HG03442 (cell line): ENCODE measurements at regions not wholly inside any gene's neighbourhood (a gene's known extent, or its start where the extent isn't known, plus 50 kb on each side); places are given as distances from the start of the nearest gene placed in this dataset.
A peak's percentile ranks its signal among the peaks of the same experiment; 100 is the strongest.
"Not testable (repeated sequence)": the region's sequence is repeated elsewhere in the genome, so short reads cannot be mapped to it uniquely, and the experiment has no call there.

ENCODE experiments used
- ATAC-seq: cut with Tn5 transposase; IDR thresholded peaks from one replicate; pipeline ENCODE4 v1.9.1; 2021; ENCODE audit warnings: mild to moderate bottlenecking, moderate library complexity; ENCODE audit not compliant: unreplicated experiment

DNA sequence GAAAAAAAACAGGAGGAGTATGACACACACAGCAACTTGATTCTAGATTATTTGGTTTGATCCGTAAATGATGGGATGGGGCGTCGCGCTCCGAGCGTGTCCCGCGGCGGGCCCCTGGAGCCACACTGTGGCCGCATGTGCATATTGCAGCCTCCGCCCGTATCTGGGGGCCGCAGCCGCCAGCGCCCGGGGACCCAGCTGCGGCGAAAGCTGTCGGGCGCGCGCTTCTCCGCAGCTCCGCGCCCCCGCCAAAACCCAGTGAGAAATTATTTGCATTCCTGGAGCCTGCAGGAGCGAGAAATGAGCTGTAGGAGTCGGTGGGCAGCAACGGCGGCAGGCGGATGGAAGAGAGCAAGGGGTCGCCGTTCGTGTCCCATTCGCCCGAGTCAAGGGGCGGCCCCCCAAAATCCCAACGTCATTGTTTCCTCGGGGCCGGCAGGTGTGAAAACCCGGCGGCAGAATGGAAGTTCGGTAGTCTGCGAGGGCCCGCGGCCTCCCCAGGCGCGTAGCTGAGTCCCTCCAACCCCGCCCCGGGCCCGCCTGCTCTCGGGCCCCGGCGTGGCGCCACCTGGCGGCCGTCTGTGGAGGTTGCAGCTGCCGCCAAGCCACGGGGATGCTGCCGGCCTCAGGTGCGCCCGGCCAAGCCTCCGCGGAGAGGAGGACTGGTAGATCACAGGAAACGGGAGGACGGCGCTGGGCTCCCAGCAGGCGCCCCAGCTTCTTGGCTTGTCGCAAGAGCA, 86.8 kb downstream of the FAM72B start:
- ATAC-seq: peak; percentile 92

DNA sequence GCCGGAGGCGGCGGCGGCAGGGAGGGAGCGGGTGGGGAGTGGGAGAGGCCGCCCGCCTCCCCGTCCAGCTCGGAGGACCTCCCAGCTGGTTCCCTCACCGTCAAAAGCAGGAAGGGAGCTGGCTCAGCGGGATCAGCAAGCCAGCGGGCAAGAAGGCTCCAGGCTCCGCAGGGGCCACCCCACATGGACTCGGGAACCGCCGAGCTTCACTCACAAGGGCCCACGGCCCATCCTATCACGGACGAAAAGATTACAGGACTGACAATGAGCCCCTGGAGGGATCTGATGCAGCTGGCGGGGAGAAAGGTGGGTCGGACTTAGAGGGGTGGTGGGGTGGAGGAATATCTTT, 86.3 kb downstream of the FAM72B start:
- ATAC-seq: not testable (repeated sequence)

DNA sequence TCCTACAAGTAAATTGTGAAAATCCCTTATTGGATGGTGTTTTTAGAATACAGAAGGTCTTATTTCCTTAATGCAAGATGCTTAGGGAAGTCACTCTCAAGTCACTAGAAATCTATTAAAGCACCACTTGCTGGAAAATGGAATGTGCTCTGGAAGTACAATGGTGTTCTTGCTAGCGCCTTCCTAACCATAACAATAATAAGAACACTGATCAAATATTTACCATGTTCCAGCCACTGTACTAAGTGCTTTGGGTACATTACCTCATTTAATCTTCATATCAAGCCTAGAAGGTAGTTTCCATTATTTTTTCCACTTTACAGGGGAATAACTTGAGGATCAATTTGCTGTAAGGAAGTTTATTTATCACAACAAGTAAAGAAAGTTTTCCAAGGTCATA, 75.1 kb downstream of the FAM72B start:
- ATAC-seq: not testable (repeated sequence)

DNA sequence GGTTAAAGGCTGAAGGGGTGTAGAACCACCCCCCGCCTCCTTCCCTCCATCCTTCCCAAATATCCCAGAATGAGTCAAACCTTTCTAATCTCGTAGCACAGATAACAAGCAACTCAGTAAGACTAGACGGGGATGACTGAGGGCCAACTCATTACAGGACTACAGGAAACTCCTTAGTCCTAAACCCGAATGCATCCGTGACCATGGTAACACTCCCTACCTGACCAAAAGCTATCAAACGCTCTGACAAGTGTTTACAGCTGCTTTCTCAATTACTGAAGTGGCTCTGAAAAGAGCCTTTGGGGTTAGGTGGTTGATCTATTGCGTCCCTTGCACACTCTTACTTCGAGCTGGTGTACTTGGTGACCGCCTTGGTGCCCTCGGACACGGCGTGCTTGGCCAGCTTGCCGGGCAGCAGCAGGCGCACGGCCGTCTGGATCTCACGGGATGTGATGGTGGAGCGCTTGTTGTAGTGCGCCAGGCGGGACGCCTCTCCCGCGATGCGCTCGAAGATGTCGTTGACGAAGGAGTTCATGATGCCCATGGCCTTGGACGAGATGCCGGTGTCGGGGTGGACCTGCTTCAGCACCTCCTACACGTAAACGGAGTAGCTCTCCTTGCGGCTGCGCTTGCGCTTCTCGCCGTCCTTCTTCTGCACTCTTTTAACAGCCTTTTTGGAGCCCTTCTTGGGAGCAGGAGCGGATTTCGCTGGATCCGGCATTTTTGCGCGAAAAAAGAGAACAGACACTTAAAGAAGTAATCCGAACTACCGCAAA, 67.4 kb downstream of the FAM72B start:
- ATAC-seq: not testable (repeated sequence)

DNA sequence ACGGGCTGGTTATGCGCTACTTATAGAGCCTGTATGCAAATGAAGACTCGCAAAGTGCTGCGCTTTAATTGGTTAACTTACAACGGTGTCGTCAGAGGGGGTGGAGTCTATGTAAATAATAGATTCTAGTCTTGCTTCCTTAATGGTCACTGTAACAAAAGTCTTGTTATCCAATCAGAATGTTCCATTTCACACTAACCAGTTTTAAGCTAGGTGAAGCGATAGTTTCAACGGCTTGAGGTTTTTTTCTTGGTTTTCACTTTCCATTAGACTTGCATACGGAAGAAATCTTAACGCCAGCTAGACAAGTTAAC, 66.9 kb downstream of the FAM72B start:
- not testable (repeated sequence) for ATAC-seq

DNA sequence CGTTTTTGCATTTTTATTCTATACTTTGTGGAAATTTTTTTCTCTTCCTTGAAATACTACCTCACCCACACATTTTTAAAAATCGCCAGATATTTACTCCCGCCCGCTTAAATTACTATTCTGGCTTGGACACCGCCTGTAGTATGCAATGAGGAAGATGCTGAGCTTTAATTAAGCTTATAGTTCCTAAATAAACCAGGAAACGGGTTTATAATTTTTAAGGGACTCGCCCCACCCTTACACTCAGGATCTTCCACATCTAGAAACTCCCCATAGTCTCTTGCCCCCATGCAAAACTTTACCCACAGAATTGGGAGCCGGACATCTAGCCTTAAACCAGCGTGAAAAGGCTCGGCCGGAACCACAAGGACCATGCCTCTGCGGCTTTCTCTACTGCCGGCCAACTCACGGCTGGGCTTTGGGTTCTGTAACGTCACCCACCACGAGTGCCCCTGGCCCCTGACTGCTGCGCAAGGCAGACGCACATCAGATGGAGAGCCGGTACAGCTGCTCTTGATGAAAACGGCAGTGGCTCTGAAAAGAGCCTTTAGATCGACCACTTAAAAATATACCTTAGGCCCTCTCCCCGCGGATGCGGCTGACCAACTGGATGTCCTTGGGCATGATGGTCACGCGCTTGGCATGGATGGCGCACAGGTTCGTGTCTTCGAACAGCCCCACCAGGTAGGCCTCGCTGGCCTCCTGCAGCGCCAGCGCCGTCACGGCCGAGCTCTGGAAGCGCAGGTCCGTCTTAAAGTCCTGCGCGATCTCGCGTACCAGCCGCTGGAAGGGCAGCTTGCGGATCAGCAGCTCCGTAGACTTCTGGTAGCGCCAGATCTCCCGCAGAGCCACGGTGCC, 66.3 kb downstream of the FAM72B start:
- not testable (repeated sequence) for ATAC-seq
